GM19372 (cell line): ENCODE measurements at regions not wholly inside any gene's neighbourhood (a gene's known extent, or its start where the extent isn't known, plus 50 kb on each side); places are given as distances from the start of the nearest gene placed in this dataset.
"Not testable (repeated sequence)": the region's sequence is repeated elsewhere in the genome, so short reads cannot be mapped to it uniquely, and the experiment has no call there.

ENCODE experiments used
- ATAC-seq: cut with Tn5 transposase; IDR thresholded peaks from one replicate; pipeline ENCODE4 v1.9.1; 2021; ENCODE audit warnings: mild to moderate bottlenecking, low read depth, moderate library complexity; ENCODE audit not compliant: unreplicated experiment

GRCh38 chr14:83874662-83875061, 1655.3 kb upstream of the FLRT2 start:
- ATAC-seq = no peak

DNA sequence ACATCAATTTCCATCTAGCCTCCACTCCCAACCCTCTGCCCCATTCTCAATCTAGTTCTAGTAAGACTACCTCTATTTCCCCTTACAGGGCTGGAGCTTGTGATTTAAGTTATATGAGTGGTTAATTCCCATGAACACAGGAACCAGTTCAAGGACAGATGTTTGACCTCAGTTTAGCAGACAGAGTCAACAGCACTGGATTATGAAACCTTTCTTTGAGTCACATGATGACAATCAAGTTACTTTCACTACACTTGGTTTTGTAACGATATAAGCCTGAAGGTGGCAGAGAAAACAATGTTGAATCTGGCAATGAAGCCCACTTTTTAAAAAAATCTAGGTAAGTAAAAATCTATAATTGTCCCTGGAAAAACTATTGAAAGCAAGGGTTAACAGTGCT, 1646.2 kb upstream of the FLRT2 start:
- ATAC-seq = no peak

DNA sequence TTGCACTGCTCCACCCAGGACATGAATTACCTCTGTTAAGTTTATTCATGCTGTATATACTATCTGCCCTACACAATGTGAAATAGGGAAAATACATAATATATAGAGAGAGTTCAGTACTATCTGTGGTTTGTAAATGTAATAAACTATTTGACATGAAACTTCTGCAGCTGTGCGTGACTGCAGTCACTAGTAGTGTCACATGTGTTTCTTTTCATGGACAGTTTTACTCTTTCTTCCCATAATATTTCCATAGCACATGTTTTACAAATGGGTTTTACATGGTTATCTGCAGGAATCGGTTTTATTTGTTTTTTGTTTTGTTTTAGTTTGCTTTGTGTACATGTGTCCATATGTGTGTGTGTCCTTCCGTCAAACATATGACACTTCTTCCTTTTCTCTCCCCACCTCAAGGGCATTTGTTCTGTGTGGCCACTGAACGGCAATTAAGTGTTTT, 1644.1 kb upstream of the FLRT2 start:
- no peak for ATAC-seq

DNA sequence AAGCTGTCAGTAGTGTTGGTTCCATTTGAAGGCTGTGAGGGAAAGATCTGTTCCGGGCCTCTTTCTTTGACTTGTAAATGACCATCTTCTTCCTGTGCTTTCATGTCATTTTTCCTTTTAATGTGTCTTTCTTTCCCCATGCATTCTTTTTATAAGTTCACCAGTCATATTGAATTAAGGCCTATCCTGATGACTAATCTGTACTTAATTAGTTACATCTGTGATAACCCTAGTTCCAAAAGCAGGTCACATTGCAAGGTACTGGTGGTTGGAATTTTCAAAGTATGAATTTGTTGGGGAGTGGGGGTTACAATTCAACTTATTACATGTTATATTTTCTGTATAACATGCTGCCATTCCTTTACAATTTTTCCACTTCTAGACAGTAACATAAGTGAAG, 1642.1 kb upstream of the FLRT2 start:
- no peak for ATAC-seq

GRCh38 chr14:83893447-83893846, 1636.5 kb upstream of the FLRT2 start:
- ATAC-seq = no peak

- ATAC-seq = no peak
Observed at GRCh38 chr14:83894568-83894967, 1635.4 kb upstream of the FLRT2 start.

DNA sequence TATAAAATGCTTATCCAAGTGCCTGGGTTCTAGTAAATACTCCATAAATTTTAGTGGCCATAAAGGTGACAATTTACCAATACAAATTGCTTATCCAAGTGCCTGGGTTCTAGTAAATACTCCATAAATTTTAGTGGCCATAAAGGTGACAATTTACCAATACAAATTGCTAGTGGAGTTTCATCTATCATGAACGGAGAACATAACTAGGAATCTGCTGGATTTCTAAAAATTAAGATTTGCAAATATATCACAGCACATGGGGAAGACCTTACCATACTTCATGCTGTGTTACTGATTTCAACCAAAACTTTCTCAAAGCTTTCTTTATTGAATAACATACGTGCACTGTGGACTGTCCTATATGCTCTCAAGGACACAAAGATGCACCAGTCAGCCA, 1631.4 kb upstream of the FLRT2 start:
- not testable (repeated sequence) for ATAC-seq

DNA sequence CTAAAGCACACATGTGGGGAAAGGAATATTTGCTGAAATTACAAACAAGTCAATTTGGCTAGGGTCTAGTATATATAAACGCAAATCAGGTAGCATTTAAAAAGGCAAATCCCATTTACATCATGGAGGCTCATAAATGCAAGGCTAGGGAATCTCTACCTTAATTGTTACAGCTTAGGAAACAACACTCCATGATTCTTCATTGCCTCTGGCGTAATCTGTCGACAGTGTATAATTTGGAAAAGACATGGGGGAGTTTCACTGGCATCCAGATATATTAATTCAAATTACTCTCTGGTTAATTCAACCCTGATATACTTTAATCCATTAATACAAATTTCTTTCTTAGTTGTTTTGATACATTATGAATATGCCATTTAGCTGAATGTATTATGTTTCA, 1630.2 kb upstream of the FLRT2 start:
- no peak for ATAC-seq

- ATAC-seq = no peak
Observed at GRCh38 chr14:83905157-83905556, 1624.8 kb upstream of the FLRT2 start.

- no peak for ATAC-seq
Observed at GRCh38 chr14:83908419-83908818, 1621.5 kb upstream of the FLRT2 start.

- no peak for ATAC-seq
Observed at GRCh38 chr14:83909507-83909906, 1620.4 kb upstream of the FLRT2 start.

DNA sequence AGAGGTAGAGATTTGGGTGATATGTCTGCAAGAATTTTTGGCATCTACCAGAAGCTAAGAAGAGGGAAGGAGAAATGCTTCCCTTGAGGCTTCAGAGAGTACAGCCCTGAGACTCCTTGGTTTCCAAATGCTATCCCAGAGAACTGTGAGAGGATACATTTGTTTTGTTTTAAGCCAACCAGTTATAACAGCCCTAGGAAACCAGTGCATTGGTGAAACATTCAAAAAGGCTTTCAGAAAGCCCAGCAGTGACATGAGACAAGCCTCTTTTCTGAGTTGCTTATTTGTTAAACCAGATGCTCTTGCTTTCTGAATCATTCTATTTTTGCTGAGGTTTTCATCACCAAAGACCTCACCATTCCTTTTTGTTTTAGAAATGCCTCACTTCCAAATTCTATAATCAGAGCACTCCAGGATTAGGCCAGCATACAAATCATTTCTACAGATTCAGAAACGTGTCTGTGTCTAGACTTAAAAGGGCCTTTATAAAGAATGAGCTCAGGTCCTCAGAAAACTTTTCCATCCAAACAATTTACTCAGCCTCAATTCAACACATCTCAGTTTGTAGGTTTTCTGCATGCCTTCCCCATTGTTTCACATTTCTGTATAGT, 1617.8 kb upstream of the FLRT2 start:
- no peak for ATAC-seq

GRCh38 chr14:83913476-83913875, 1616.5 kb upstream of the FLRT2 start:
- ATAC-seq = no peak

DNA sequence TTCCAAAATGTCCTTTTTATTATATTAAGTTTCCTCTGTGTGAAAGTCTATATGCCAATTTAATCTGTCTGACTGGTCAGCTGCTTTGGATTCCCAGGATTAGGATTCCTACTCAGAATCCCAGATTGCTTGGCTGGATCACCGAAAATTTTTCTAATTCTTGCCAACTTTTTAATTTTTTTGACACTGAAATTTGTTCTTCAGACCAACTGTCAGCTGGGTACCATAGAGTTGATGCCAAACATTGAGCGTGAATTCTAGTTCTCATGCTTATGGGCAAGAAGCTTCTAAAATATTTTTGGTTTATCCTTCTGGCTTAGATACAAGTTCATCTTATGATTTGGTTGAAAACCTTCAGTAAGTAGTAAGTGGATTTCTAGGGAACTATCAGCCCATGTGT, 1611.4 kb upstream of the FLRT2 start:
- ATAC-seq = no peak

DNA sequence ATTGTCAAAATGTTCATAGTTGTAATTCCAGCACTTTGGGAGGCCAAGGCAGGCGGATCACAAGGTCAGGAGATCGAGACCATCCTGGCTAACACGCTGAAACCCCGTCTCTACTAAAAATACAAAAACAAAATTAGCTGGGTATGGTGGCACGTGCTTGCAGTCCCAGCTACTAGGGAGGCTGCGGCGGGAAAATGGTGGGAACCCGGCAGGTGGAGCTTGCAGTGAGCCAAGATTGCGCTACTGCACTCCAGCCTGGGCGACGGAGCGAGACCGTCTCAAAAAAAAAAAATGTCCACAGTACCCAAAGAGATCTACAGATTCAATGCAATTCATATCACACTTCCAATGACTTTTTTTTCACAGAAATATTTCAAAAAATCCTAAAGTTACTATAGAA, 1610.3 kb upstream of the FLRT2 start:
- ATAC-seq = not testable (repeated sequence)

DNA sequence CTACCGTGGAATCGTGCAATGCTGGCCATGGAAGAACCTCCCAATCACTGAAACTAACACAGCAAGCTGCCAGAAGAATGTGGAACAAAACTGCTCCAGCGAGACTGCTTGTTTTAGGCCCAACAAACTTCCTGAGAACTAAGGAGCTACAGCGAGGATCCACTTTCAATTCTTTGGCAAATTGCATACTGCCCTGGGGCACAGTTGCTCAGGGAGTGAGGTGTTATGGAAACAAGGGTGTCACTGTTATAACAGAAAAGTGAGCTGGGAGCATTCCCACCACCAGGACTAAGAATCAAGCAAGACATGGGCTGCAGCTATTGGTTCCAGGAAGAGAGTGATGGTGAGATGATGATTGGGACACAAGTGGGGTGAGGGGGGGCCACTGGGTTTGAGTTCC, 1606.1 kb upstream of the FLRT2 start:
- no peak for ATAC-seq

DNA sequence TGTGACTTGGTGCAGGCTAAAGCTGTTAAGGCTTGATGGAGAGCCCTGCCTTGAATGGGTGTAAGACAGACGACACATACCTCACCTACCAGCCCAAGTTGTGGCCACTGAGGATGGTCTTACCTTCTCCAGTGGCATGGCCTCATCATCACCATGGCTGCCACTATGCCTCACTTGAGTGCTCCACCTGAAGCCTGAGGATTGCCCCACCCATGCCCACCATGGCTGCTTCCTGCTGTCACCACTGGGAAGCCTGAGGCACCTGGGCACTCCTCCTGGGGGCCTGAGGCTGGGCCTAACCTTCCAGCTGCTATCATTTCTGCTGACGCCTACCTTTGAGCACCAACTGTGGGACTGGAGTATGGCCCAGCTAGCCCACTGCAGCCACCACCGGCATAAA, 1605.7 kb upstream of the FLRT2 start:
- ATAC-seq = no peak

DNA sequence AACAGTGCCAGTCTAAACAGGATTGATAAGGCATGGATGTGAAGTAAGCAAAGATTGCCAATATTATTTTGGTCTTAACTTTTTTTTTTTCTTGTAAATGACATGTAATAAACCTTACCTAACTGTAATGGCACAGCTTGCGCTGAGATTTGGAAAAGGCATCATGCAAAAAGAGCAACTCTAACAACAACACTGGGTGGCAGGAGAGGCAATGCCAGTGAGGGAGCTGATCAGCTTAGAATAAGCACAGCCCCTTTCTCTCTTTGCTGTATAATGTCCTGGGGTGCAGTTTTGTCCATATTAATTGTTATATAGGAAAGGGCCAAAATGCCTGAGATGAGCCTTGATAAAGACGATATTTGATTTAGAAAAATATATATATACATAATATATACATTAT, 1589.7 kb upstream of the FLRT2 start:
- ATAC-seq = no peak

DNA sequence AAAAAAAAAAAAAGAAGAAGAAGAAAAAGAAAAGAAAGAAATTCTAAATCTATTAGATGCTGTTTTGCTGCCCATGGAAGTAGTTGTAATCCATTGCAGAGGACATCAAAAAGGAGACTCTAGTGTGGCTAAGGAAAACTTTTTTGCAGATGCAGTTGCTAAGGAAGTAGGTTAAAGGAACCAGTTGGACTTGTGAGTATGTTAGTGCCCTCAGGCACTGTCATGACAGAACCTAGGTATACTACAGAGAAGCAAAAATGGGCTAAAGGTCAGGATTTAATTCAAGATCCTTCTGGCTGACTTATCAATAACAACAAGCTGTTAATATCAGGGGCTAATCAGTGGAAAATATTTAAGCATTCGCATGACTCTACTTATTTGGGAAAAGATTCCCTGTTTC, 1571.6 kb upstream of the FLRT2 start:
- ATAC-seq = no peak

DNA sequence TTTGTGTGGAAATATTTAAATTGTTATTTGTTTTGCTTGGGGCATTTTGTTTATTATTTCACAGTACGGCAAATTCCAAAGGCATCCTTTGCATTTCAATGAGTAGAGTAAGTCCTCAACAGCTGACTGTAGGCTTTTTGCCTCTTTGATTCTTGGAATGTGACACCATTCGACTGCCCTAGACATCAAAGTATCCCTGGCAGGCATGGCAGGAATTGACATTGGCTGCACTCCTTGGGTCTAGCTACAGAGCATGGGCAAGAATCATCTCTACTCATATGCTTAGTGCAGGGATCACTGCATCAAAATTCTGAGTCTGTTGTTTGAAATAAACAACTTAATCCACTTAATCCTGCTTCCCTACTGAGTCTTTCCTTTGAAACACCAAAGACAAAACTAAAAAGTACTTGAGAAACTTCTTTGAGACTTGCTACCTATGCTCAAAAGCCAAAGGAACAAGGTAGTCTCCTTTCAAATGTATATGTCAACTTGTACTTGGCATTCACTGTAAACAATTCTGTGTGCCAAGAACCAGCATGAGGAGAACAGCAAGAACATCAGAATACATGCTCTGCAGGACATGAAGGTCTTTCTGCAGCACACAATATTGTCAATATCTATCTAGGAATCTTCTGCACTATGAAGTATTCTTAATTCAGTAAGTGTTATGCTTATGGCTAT, 1569.0 kb upstream of the FLRT2 start:
- no peak for ATAC-seq

- no peak for ATAC-seq
Observed at GRCh38 chr14:83969998-83970397, 1559.9 kb upstream of the FLRT2 start.

- ATAC-seq = no peak
Observed at GRCh38 chr14:83972631-83973030, 1557.3 kb upstream of the FLRT2 start.
